H1 (cell line): ENCODE measurements at regions not wholly inside any gene's neighbourhood (a gene's known extent, or its start where the extent isn't known, plus 50 kb on each side); places are given as distances from the start of the nearest gene placed in this dataset.

Experiments used
- CTCF ChIA-PET: fragments of 300-600 bp; sonication (Branson Sonifier 250); formaldehyde crosslinking; loops from one replicate; lab custom pipeline; 2021; ENCODE audit not compliant: partially characterized antibody; lab: Charles Lee
- POLR2A ChIA-PET: fragments of 300-600 bp; sonication (Branson Sonifier 250); formaldehyde crosslinking; loops from one replicate; lab custom pipeline; 2021; ENCODE audit warnings: inconsistent platforms; ENCODE audit not compliant: partially characterized antibody; lab: Charles Lee
- DNase-seq, 2 experiments: peaks; one replicate each; pipeline versions ENCODE4 v3.0.0 to v3.0.0-alpha.2; 2010 to 2022; ENCODE audit warnings: low spot score in 2 of 2, low read depth in 1 of 2, mixed read lengths in 1 of 2
- FAIRE-seq: peaks from 2 replicates; lab custom pipeline; 2011; peaks lifted over from hg19 to GRCh38; lab: Jason Lieb, UNC
- H2AFZ ChIP-seq: 2 replicates; pipeline ENCODE4 v1.8.1; 2012; ENCODE audit warnings: low read length, inconsistent platforms
- H2AK5ac ChIP-seq: 2 replicates; pipeline ENCODE4 v1.6.1; 2013; ENCODE audit warnings: low read depth, low read length
- H2BK120ac ChIP-seq: replicated peaks from 2 replicates; pipeline ENCODE3; 2013; ENCODE audit warnings: low read depth, low read length, inconsistent platforms
- H2BK12ac ChIP-seq: 2 replicates; pipeline ENCODE4 v1.6.1; 2013; ENCODE audit warnings: low read depth, low read length
- H2BK15ac ChIP-seq: 2 replicates; pipeline ENCODE4 v1.6.1; 2013; ENCODE audit warnings: low read length
- H2BK20ac ChIP-seq: 2 replicates; pipeline ENCODE4 v1.6.1; 2013; ENCODE audit warnings: low read length
- H2BK5ac ChIP-seq: 2 replicates; pipeline ENCODE4 v1.6.1; 2013; ENCODE audit warnings: low read depth, low read length
- H3K14ac ChIP-seq: 2 replicates; pipeline ENCODE4 v1.6.1; 2013; ENCODE audit warnings: inconsistent platforms; ENCODE audit not compliant: insufficient read length
- H3K18ac ChIP-seq: 2 replicates; pipeline ENCODE4 v1.6.1; 2013; ENCODE audit warnings: low read length; ENCODE audit errors: extremely low read depth
- H3K23ac ChIP-seq: 2 replicates; pipeline ENCODE4 v1.6.1; 2013; ENCODE audit warnings: inconsistent platforms; ENCODE audit not compliant: insufficient read length
- H3K23me2 ChIP-seq: 2 replicates; pipeline ENCODE4 v1.6.1; 2013; ENCODE audit warnings: low read depth, low read length
- H3K27ac ChIP-seq: 2 replicates; pipeline ENCODE4 v1.6.1; 2011; ENCODE audit warnings: low read depth, low read length, inconsistent platforms
- H3K27me3 ChIP-seq, 4 experiments: replicated peaks in 1 of 4; 1 replicate in 1 of 4; 2 replicates in 3 of 4; pipeline versions ENCODE4 v1.6.1 to v1.8.1; 2011 to 2013; ENCODE audit warnings: low read length in 3 of 4, mild to moderate bottlenecking in 3 of 4, inconsistent platforms in 2 of 4, mixed read lengths in 2 of 4, moderate library complexity in 1 of 4; ENCODE audit not compliant: control insufficient read depth in 3 of 4, insufficient read depth in 3 of 4; ENCODE audit errors: extremely low read depth in 1 of 4
- H3K36me3 ChIP-seq, 4 experiments: 2 replicates each; pipeline versions ENCODE4 v1.6.1 to v1.8.1; 2011 to 2013; ENCODE audit warnings: mild to moderate bottlenecking in 4 of 4, low read length in 3 of 4, moderate library complexity in 2 of 4, control low read depth in 1 of 4, inconsistent platforms in 1 of 4; ENCODE audit not compliant: insufficient read depth in 4 of 4, control insufficient read depth in 2 of 4
- H3K4ac ChIP-seq: replicated peaks from 2 replicates; pipeline ENCODE3; 2013; ENCODE audit warnings: low read length, low read depth, mixed read lengths, inconsistent platforms; ENCODE audit not compliant: insufficient read length
- H3K4me1 ChIP-seq, 4 experiments: replicated peaks in 1 of 4; 1 replicate in 1 of 4; 2 replicates in 3 of 4; pipeline versions ENCODE4 v1.6.1 to v1.8.1; 2011 to 2013; ENCODE audit warnings: low read length in 3 of 4, inconsistent platforms in 2 of 4, mixed read lengths in 1 of 4; ENCODE audit not compliant: insufficient read depth in 4 of 4, control insufficient read depth in 3 of 4
- H3K4me2 ChIP-seq, 2 experiments: 2 replicates each; pipeline versions ENCODE4 v1.6.1 to v1.8.1; 2011 to 2013; ENCODE audit warnings: low read depth in 2 of 2, low read length in 2 of 2, control low read depth in 1 of 2, inconsistent platforms in 1 of 2, mild to moderate bottlenecking in 1 of 2; ENCODE audit not compliant: insufficient read depth in 1 of 2
- H3K4me3 ChIP-seq, 4 experiments: fragments of 200-600, 300-600 bp in 1 of 4; sonication (generic), shearing (Covaris generic), sonication (Bioruptor Twin) in 1 of 4; 2 replicates each; pipeline versions ENCODE4 v1.5.1 to v1.8.1; 2011 to 2016; ENCODE audit warnings: low read length in 4 of 4, low read depth in 3 of 4, control low read depth in 2 of 4, inconsistent platforms in 2 of 4, mild to moderate bottlenecking in 2 of 4, mixed read lengths in 1 of 4, moderate library complexity in 1 of 4; ENCODE audit not compliant: insufficient read depth in 2 of 4; ENCODE audit errors: extremely low read depth in 1 of 4
- H3K56ac ChIP-seq: replicated peaks from 2 replicates; pipeline ENCODE3; 2013; ENCODE audit warnings: low read depth, mild to moderate bottlenecking, mixed read lengths, low read length, inconsistent platforms; ENCODE audit not compliant: insufficient read length
- H3K79me1 ChIP-seq: 2 replicates; pipeline ENCODE4 v1.6.1; 2013; ENCODE audit warnings: low read depth, low read length, control low read depth
- H3K79me2 ChIP-seq, 2 experiments: 2 replicates each; pipeline versions ENCODE4 v1.6.1 to v1.8.1; 2012 to 2013; ENCODE audit warnings: low read length in 2 of 2, mild to moderate bottlenecking in 2 of 2, inconsistent platforms in 1 of 2; ENCODE audit not compliant: insufficient read depth in 2 of 2, control insufficient read depth in 1 of 2
- H3K9ac ChIP-seq, 4 experiments: replicated peaks in 1 of 4; 1 replicate in 1 of 4; 2 replicates in 3 of 4; pipeline versions ENCODE4 v1.6.1 to v1.8.1; 2011 to 2013; ENCODE audit warnings: low read depth in 3 of 4, low read length in 3 of 4, control low read depth in 2 of 4, mild to moderate bottlenecking in 2 of 4, moderate library complexity in 2 of 4, inconsistent platforms in 1 of 4; ENCODE audit errors: extremely low read depth in 1 of 4
- H3K9me3 ChIP-seq, 2 experiments: 2 replicates each; pipeline versions ENCODE4 v1.6.1 to v1.8.1; 2012 to 2013; ENCODE audit warnings: mild to moderate bottlenecking in 2 of 2, moderate library complexity in 2 of 2, control low read depth in 1 of 2, inconsistent platforms in 1 of 2, low read depth in 1 of 2, low read length in 1 of 2, mixed read lengths in 1 of 2; ENCODE audit not compliant: insufficient read depth in 2 of 2
- H4K20me1 ChIP-seq, 2 experiments: replicated peaks in 1 of 2; 2 replicates each; pipeline versions ENCODE3 to v1.8.1; 2011 to 2013; ENCODE audit warnings: inconsistent platforms in 2 of 2, low read length in 2 of 2, mild to moderate bottlenecking in 1 of 2; ENCODE audit not compliant: insufficient read depth in 2 of 2, control insufficient read depth in 1 of 2
- H4K5ac ChIP-seq: 2 replicates; pipeline ENCODE4 v1.6.1; 2013; ENCODE audit warnings: low read length, low read depth, mixed read lengths, inconsistent platforms; ENCODE audit not compliant: insufficient read length
- H4K8ac ChIP-seq: 2 replicates; pipeline ENCODE4 v1.8.0; 2013; ENCODE audit warnings: mild to moderate bottlenecking, moderate library complexity, low read length, inconsistent platforms; ENCODE audit not compliant: insufficient read depth; ENCODE audit errors: extremely low read depth
- H4K91ac ChIP-seq: replicated peaks from 2 replicates; pipeline ENCODE3; 2013; ENCODE audit warnings: low read length, mixed read lengths, inconsistent platforms; ENCODE audit not compliant: insufficient read length
- BRCA1 ChIP-seq: IDR thresholded peaks from 2 replicates; pipeline ENCODE4 v1.6.1; 2012; ENCODE audit warnings: low read depth, low read length, improper control_type of control experiment
- MAFK ChIP-seq: IDR thresholded peaks from 2 replicates; pipeline ENCODE4 v1.6.1; 2012; ENCODE audit warnings: low read depth, mild to moderate bottlenecking, improper control_type of control experiment, low read length
- NANOG ChIP-seq: IDR thresholded peaks from 2 replicates; pipeline ENCODE4 v1.6.1; 2011; ENCODE audit warnings: low read length, low read depth, mild to moderate bottlenecking, inconsistent platforms; ENCODE audit not compliant: insufficient read depth, poor library complexity, severe bottlenecking
- WGBS, 2 experiments: shearing (Covaris generic) in 1 of 2; methylation state at CpG; one replicate each; pipeline versions ENCODE4 v1.1.6 to v1.1.7; 2013 to 2015; ENCODE audit warnings: low lambda C conversion rate in 2 of 2, mixed read lengths in 2 of 2, inconsistent platforms in 1 of 2, low coverage in 1 of 2, missing lambda C conversion rate in 1 of 2; ENCODE audit not compliant: insufficient replicate concordance in 2 of 2, insufficient coverage in 1 of 2, insufficient read length in 1 of 2; ENCODE audit errors: extremely low coverage in 1 of 2, missing lambda C conversion rate in 1 of 2; 5-methylcytosine and 5-hydroxymethylcytosine counted together

DNA sequence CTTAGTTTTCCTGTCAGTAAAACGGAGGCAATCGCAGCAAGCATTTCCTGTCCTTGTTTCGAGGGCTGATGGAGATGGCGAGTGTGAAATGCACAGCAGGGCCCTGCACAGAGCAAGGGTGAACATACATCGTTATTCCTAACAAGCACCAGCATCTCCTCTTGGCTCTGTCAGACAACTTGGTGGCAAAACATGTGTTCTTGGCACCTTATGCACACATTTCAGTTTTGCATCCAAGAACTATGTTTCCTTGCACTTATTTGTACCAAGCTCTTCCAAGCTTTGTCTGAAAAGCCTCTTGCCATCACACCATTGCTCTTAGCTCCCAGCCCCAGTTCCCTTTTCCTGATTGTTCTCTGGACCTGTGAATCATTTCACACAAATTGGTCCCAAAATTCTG is 132.9 kb upstream of the GRB10 start:
- no peaks in the 10 kb centered on the region; a peak in 1 of 7 replicates for H3K4me1 ChIP-seq
- no peaks in the 10 kb centered on the region for H4K20me1 ChIP-seq
- H3K4me3 ChIP-seq, result no peak overlapping the region
- H3K4me2 ChIP-seq, result no peak overlapping the region
- no peak overlapping the region for H3K9ac ChIP-seq
- no peak overlapping the region for H3K27ac ChIP-seq
- H2BK12ac ChIP-seq, result no peak overlapping the region
- H3K23ac ChIP-seq, result no peak overlapping the region
- H3K14ac ChIP-seq, result no peak overlapping the region
- FAIRE-seq, result no peak
- H3K79me1 ChIP-seq, result no peaks in the 10 kb centered on the region
- no peak overlapping the region for H3K4ac ChIP-seq
- H3K23me2 ChIP-seq, result no peaks in the 10 kb centered on the region
- ChIA-PET POLR2A (no interaction called here), CTCF (interaction anchor here (0.9 kb wide), 1 partner anchor 66 kb away, joined by 3 read pairs; no protein-coding TSS in a partner anchor)
- no peak overlapping the region for H3K56ac ChIP-seq
- no peak overlapping the region for H4K8ac ChIP-seq
- no peak overlapping the region for H2AK5ac ChIP-seq
- no peaks in the 10 kb centered on the region for H3K27me3 ChIP-seq
- H4K91ac ChIP-seq, result no peak overlapping the region
- H2BK120ac ChIP-seq, result no peak overlapping the region
- no peak for DNase-seq
- no peaks in the 10 kb centered on the region for H3K79me2 ChIP-seq
- no peak overlapping the region for H3K18ac ChIP-seq
- H2BK15ac ChIP-seq, result no peak overlapping the region
- H2AFZ ChIP-seq, result no peak overlapping the region
- H2BK5ac ChIP-seq, result no peak overlapping the region
- H3K9me3 ChIP-seq, result no peaks in the 10 kb centered on the region
- H2BK20ac ChIP-seq, result no peak overlapping the region
- no peaks in the 10 kb centered on the region; a peak in 1 of 8 replicates for H3K36me3 ChIP-seq
- WGBS, 2 experiments, result 92% methylated on average over 5 of the region's 5 CpGs; no CpG with 5 or more reads in 1 of the 2 experiments
- H4K5ac ChIP-seq, result no peak overlapping the region
- no peak for TF ChIP-seq BRCA1
- TF ChIP-seq MAFK, result no peak
- TF ChIP-seq NANOG, result no peak
